Osteocyte (in vitro differentiated cells): ENCODE measurements at regions not wholly inside any gene's neighbourhood (a gene's known extent, or its start where the extent isn't known, plus 50 kb on each side); places are given as distances from the start of the nearest gene placed in this dataset.

Experiments used
- DNase-seq: peaks from one replicate; pipeline ENCODE4 v3.0.0; 2021; ENCODE audit warnings: mixed read lengths; ENCODE audit not compliant: unreplicated experiment; ENCODE audit errors: extremely low spot score
- H3K27ac Mint-ChIP-seq: one replicate; pipeline ENCODE4 v1.8.0; 2021; ENCODE audit warnings: mild to moderate bottlenecking, mixed read lengths; ENCODE audit not compliant: unreplicated experiment
- H3K27me3 Mint-ChIP-seq: one replicate; pipeline ENCODE4 v1.8.0; 2021; ENCODE audit warnings: mixed read lengths; ENCODE audit not compliant: unreplicated experiment
- H3K36me3 Mint-ChIP-seq: one replicate; pipeline ENCODE4 v1.8.0; 2021; ENCODE audit warnings: mixed read lengths; ENCODE audit not compliant: unreplicated experiment
- H3K4me1 Mint-ChIP-seq: one replicate; pipeline ENCODE4 v1.8.0; 2021; ENCODE audit warnings: mixed read lengths; ENCODE audit not compliant: unreplicated experiment
- H3K4me3 Mint-ChIP-seq: one replicate; pipeline ENCODE4 v1.8.0; 2021; ENCODE audit warnings: mild to moderate bottlenecking, moderate library complexity, mixed read lengths; ENCODE audit not compliant: unreplicated experiment
- H3K9me3 Mint-ChIP-seq: one replicate; pipeline ENCODE4 v1.8.0; 2021; ENCODE audit warnings: mixed read lengths; ENCODE audit not compliant: unreplicated experiment
- TF ChIP-seq, protein P1 (sequence below): fragments of 200-600 bp; sonication (generic); IDR thresholded peaks from 2 replicates; pipeline ENCODE4 v1.5.0; 2021; ENCODE audit warnings: antibody characterized with exemption, mild to moderate bottlenecking, moderate library complexity

DNA sequence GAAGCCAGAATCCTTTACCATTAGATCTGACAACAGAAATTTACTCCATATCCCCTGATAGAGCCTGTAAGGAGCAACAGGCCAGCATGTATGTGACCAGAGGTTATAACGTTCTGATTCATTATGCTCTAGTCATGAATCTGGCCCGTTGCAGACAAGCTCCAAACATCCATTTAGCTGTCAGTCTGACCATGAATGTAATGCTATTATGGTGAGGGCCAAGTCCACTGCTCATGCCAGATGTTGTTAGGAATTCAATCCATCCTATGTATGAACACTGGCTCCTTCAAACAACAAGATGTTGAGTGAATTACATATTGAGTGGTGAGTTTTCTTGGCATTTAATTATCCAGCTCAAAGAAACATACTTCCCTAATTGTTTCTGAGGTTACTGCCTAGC, 610.1 kb upstream of the ANKRD30A start:
- H3K27me3 Mint-ChIP-seq: no peaks in the 10 kb centered on the region
- no peak overlapping the region for H3K4me3 Mint-ChIP-seq
- DNase-seq: no peak
- no peaks in the 10 kb centered on the region for H3K36me3 Mint-ChIP-seq
- TF ChIP-seq, protein P1, sequence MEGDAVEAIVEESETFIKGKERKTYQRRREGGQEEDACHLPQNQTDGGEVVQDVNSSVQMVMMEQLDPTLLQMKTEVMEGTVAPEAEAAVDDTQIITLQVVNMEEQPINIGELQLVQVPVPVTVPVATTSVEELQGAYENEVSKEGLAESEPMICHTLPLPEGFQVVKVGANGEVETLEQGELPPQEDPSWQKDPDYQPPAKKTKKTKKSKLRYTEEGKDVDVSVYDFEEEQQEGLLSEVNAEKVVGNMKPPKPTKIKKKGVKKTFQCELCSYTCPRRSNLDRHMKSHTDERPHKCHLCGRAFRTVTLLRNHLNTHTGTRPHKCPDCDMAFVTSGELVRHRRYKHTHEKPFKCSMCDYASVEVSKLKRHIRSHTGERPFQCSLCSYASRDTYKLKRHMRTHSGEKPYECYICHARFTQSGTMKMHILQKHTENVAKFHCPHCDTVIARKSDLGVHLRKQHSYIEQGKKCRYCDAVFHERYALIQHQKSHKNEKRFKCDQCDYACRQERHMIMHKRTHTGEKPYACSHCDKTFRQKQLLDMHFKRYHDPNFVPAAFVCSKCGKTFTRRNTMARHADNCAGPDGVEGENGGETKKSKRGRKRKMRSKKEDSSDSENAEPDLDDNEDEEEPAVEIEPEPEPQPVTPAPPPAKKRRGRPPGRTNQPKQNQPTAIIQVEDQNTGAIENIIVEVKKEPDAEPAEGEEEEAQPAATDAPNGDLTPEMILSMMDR: no peak
- H3K9me3 Mint-ChIP-seq: peaks cover 14% of the 10 kb centered on the region
- peaks cover 21% of the 10 kb centered on the region for H3K4me1 Mint-ChIP-seq
- H3K27ac Mint-ChIP-seq: peak overlapping the region; percentile 44

DNA sequence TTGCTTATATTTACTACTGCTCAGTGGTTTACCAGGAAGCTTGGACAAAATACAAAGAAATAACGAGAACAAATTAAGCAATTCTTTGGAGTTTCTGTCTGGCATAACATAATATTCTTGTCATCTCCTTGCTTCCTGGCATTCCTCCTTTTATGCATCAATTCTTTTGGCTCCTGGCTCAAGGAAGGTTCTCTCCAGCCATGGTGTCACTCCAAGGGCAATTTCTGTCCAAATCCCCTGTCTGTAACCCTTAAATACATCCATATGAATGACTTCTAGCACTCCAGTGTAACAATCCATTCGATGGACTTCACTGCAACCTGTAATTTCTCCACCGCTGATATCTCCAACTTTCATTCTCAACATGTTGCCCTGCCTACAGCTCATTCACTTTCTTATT, 617.7 kb upstream of the ANKRD30A start:
- no peaks in the 10 kb centered on the region for H3K27me3 Mint-ChIP-seq
- no peaks in the 10 kb centered on the region for H3K36me3 Mint-ChIP-seq
- H3K27ac Mint-ChIP-seq: no peak overlapping the region
- H3K9me3 Mint-ChIP-seq: no peaks in the 10 kb centered on the region
- peaks cover 13% of the 10 kb centered on the region for H3K4me1 Mint-ChIP-seq
- no peak overlapping the region for H3K4me3 Mint-ChIP-seq
- no peak for DNase-seq
- TF ChIP-seq, protein P1: no peak

DNA sequence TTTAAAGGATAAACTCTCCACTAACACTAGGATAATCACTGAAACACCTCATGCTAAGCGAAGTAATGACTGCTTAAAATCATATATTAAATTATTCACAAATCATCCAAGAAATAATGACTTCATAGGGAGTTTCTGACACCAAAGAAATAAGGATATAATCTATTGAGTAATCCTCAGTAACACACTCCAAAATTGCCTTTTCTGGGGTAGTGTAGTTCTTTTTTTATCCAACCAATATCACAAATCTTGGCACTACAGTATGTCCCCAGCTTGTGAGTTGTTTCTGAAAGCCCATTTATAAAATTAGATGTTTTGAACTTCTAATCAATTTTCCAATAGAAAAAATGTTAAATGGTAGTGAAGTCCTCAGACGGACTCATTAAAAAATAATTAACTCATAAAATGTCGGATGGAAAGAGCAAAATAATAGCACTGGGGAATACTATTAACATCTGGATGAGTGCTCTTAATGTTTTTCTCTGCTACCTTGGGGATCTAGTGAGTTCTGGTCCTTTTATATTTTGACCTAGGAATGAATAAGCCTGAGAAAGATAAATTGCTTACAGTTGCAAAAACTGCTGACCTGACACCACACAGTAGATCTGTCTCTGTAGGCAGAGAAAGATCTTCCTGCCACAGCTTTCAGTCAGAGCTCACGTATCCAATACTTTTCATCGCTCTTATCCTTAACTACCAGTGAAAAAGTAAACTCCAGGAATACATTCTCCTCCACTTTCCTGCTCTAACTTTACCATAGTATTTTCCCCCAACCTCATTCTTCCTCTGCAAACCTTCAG, 618.5 kb upstream of the ANKRD30A start:
- Mint-ChIP-seq H3K27me3 (no peaks in the 10 kb centered on the region), H3K9me3 (no peaks in the 10 kb centered on the region), H3K4me1 (peaks cover 13% of the 10 kb centered on the region), H3K27ac (no peak overlapping the region), H3K4me3 (no peak overlapping the region), H3K36me3 (no peaks in the 10 kb centered on the region)
- TF ChIP-seq, protein P1: no peak
- DNase-seq: no peak

DNA sequence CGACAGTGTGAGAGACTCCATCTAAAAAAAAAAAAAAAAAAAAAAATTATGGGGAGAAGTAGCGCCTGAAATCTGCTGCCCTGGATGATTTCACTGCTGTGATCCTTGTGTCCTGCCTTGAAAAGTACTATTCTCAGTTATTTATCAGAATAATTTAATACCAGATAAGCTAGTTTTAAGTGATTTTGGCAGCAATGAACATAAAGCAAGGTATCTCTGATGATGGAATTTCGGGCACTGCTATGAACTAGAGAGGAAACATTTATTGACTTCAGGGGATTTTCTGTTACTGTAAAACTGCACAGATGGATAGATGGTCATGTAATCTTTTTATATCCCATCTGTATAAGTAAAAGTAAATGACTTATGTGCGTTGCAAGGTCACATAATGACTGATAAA, 619.1 kb upstream of the ANKRD30A start:
- TF ChIP-seq, protein P1: no peak
- Mint-ChIP-seq H3K9me3 (no peaks in the 10 kb centered on the region), H3K4me1 (peaks cover 17% of the 10 kb centered on the region), H3K27me3 (no peaks in the 10 kb centered on the region), H3K36me3 (no peaks in the 10 kb centered on the region), H3K4me3 (no peak overlapping the region), H3K27ac (no peak overlapping the region)
- no peak for DNase-seq

DNA sequence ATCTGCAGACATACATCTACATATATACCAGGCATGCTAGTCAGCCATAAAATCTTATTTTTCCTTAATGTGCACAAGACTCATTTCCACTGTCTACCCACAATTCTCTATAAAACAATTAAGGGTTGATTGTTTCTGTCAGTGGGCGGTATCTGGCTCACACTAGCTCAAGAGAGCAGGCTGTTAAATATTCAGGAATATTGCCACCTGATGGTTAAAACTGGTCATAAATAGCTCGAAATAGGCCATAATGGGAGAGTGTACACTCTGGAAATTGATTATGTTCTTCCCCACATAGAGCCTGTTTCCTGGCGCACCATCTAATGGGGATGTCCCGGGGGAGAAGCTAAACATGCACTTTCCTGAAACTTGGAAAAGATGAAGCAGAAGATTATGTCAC, 620.6 kb upstream of the ANKRD30A start:
- Mint-ChIP-seq H3K4me3 (no peak overlapping the region), H3K4me1 (peaks cover 28% of the 10 kb centered on the region), H3K27me3 (no peaks in the 10 kb centered on the region), H3K27ac (no peak overlapping the region), H3K36me3 (no peaks in the 10 kb centered on the region), H3K9me3 (no peaks in the 10 kb centered on the region)
- TF ChIP-seq, protein P1: peak; percentile 29
- no peak for DNase-seq
